ENCODE measurements at regions not wholly inside any gene's neighbourhood (a gene's known extent, or its start where the extent isn't known, plus 50 kb on each side); places are given as distances from the start of the nearest gene placed in this dataset.

DNA sequence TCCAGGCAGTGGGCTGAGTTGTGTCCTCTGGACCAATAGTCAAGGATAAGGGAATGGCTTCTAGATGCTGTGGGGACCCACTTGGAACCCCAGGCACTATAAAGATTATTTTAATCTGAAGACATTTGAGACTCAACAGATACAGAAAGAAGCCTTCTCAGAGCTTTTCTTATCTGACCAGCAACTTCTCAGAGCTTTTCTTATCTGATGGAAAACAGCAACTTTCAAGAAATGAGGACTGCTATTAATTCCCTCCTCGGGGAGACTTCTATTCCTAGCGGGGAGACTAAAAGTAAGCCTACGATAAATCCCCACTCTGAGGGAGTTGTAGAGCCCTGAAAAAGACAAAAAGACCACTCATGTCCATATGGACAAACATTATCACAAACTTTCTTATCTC, 160.5 kb downstream of the RNASET2 start:
- TF ChIP-seq CTCF (IDR thresholded peaks at IDR 0.05) = no peak
- no peak for TF ChIP-seq POLR2A (IDR thresholded peaks at IDR 0.05)
